GM18870 (cell line): ENCODE measurements at regions not wholly inside any gene's neighbourhood (a gene's known extent, or its start where the extent isn't known, plus 50 kb on each side); places are given as distances from the start of the nearest gene placed in this dataset.
A peak's percentile ranks its signal among the peaks of the same experiment; 100 is the strongest.

ENCODE experiments used
- ATAC-seq: cut with Tn5 transposase; IDR thresholded peaks from one replicate; pipeline ENCODE4 v1.9.1; 2021; ENCODE audit warnings: moderate library complexity; ENCODE audit not compliant: unreplicated experiment

GRCh38 chr6:138577151-138577915 is 78.0 kb upstream of the NHSL1 start:
- no peak for ATAC-seq

GRCh38 chr6:138580040-138580439 is 80.7 kb upstream of the NHSL1 start:
- no peak for ATAC-seq

- ATAC-seq, result no peak
These were observed 81.5 kb upstream of the NHSL1 start for GRCh38 chr6:138580801-138581200.

- no peak for ATAC-seq
These were observed 83.3 kb upstream of the NHSL1 start for GRCh38 chr6:138582573-138582972.

GRCh38 chr6:138586638-138587037 is 87.3 kb upstream of the NHSL1 start:
- no peak for ATAC-seq

- ATAC-seq, result no peak
These were observed 89.6 kb upstream of the NHSL1 start for GRCh38 chr6:138588805-138589434.

- no peak for ATAC-seq
These were observed 91.8 kb upstream of the NHSL1 start for GRCh38 chr6:138590796-138591709.

- ATAC-seq, result peak; percentile 55
These were observed 93.4 kb upstream of the NHSL1 start for GRCh38 chr6:138592749-138593123.

GRCh38 chr6:138593124-138593877 is 94.0 kb upstream of the NHSL1 start:
- peak; percentile 83 for ATAC-seq

GRCh38 chr6:138593909-138594757 is 94.8 kb upstream of the NHSL1 start:
- no peak for ATAC-seq

GRCh38 chr6:138594758-138595140 is 95.5 kb upstream of the NHSL1 start:
- no peak for ATAC-seq

- ATAC-seq, result no peak
These were observed 96.8 kb upstream of the NHSL1 start for GRCh38 chr6:138596126-138596525.

- no peak for ATAC-seq
These were observed 97.3 kb upstream of the NHSL1 start for GRCh38 chr6:138596591-138596990.

GRCh38 chr6:138597336-138597735 is 98.0 kb upstream of the NHSL1 start:
- ATAC-seq, result no peak

GRCh38 chr6:138598562-138599173 is 99.4 kb upstream of the NHSL1 start:
- no peak for ATAC-seq

GRCh38 chr6:138600261-138600660 is 101.0 kb upstream of the NHSL1 start:
- no peak for ATAC-seq

GRCh38 chr6:138600726-138601125 is 101.4 kb upstream of the NHSL1 start:
- no peak for ATAC-seq

- no peak for ATAC-seq
These were observed 101.8 kb upstream of the NHSL1 start for GRCh38 chr6:138601128-138601527.

- no peak for ATAC-seq
These were observed 106.7 kb upstream of the NHSL1 start for GRCh38 chr6:138605958-138606357.
